IgD-negative memory B cell (primary cell): ENCODE measurements at regions not wholly inside any gene's neighbourhood (a gene's known extent, or its start where the extent isn't known, plus 50 kb on each side); places are given as distances from the start of the nearest gene placed in this dataset.
A peak's percentile ranks its signal among the peaks of the same experiment; 100 is the strongest.
"Not testable (repeated sequence)": the region's sequence is repeated elsewhere in the genome, so short reads cannot be mapped to it uniquely, and the experiment has no call there.

ENCODE experiments used
- H3K27ac Mint-ChIP-seq, 3 donors: one replicate each; pipeline ENCODE4 v1.8.0; 2020 to 2022; ENCODE audit warnings: mild to moderate bottlenecking in 3 of 3, mixed read lengths in 3 of 3, moderate library complexity in 1 of 3
- H3K27me3 Mint-ChIP-seq: one replicate; pipeline ENCODE4 v1.8.0; 2021; ENCODE audit warnings: mixed read lengths
- H3K36me3 Mint-ChIP-seq: one replicate; pipeline ENCODE4 v1.8.0; 2020; ENCODE audit warnings: mild to moderate bottlenecking, mixed read lengths
- H3K4me1 Mint-ChIP-seq, 3 donors: one replicate each; pipeline ENCODE4 v1.8.0; 2020 to 2022; ENCODE audit warnings: mixed read lengths in 3 of 3, mild to moderate bottlenecking in 1 of 3
- H3K4me3 Mint-ChIP-seq, 4 donors: one replicate each; pipeline ENCODE4 v1.8.0; 2020 to 2022; ENCODE audit warnings: mild to moderate bottlenecking in 4 of 4, mixed read lengths in 4 of 4, moderate library complexity in 3 of 4
- H3K9me3 Mint-ChIP-seq, 3 donors: one replicate each; pipeline ENCODE4 v1.8.0; 2020 to 2021; ENCODE audit warnings: mixed read lengths in 3 of 3, mild to moderate bottlenecking in 1 of 3

GRCh38 chr5:86523718-86524117 lies 94.0 kb upstream of the COX7C start:
- Mint-ChIP-seq H3K4me1 (no peaks in the 10 kb centered on the region), H3K9me3 (peaks cover 0 to 3% (median 2%) of the 10 kb centered on the region in 3 donors), H3K27ac (no peak overlapping the region), H3K36me3 (no peaks in the 10 kb centered on the region), H3K27me3 (no peaks in the 10 kb centered on the region), H3K4me3 (no peak overlapping the region)

- no peak overlapping the region for H3K4me3 Mint-ChIP-seq
- H3K36me3 Mint-ChIP-seq = no peaks in the 10 kb centered on the region
- H3K4me1 Mint-ChIP-seq = no peaks in the 10 kb centered on the region
- no peak overlapping the region for H3K27ac Mint-ChIP-seq
- H3K9me3 Mint-ChIP-seq = peaks cover 0 to 3% (median 2%) of the 10 kb centered on the region in 3 donors
- H3K27me3 Mint-ChIP-seq = no peaks in the 10 kb centered on the region
These were observed 92.1 kb upstream of the COX7C start for GRCh38 chr5:86525622-86526021.

DNA sequence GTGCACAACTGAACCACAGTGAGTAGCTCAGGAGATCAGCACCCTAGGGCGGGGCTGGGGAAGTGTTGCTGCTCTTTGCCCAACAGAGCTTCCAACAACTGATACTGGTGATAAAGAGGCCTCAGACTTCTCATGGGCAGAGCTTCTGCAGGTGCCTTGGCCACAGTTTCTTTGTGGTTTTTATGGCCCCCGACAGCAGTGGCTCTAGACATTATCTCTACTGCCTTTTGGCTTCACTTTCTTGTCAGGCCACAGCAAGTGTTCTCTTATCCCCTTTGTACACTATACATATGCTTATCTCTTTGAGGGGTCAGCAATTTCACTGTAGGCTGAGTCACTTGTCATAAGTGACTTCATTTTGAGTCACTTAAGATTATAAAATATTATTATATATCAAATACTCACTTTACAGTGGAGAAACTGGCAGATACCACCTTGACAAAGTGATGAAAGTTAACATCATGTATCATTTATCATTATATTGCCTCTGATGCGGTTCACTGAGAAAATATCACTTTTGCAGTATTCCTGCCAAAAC lies 90.9 kb upstream of the COX7C start:
- Mint-ChIP-seq H3K27me3 (no peaks in the 10 kb centered on the region), H3K36me3 (no peaks in the 10 kb centered on the region), H3K4me1 (no peaks in the 10 kb centered on the region), H3K27ac (no peak overlapping the region), H3K9me3 (peaks cover 0 to 3% (median 2%) of the 10 kb centered on the region in 3 donors), H3K4me3 (no peak overlapping the region)

- no peaks in the 10 kb centered on the region for H3K36me3 Mint-ChIP-seq
- H3K27ac Mint-ChIP-seq = peak overlapping the region in 1 of 3 donors; percentile 36
- no peaks in the 10 kb centered on the region for H3K27me3 Mint-ChIP-seq
- H3K9me3 Mint-ChIP-seq = no peaks in the 10 kb centered on the region
- no peaks in the 10 kb centered on the region for H3K4me1 Mint-ChIP-seq
- no peak overlapping the region for H3K4me3 Mint-ChIP-seq
These were observed 85.3 kb upstream of the COX7C start for GRCh38 chr5:86532429-86532828.

- H3K27me3 Mint-ChIP-seq = no peaks in the 10 kb centered on the region
- no peaks in the 10 kb centered on the region for H3K4me1 Mint-ChIP-seq
- H3K27ac Mint-ChIP-seq = no peak overlapping the region
- H3K9me3 Mint-ChIP-seq = no peaks in the 10 kb centered on the region
- H3K36me3 Mint-ChIP-seq = no peaks in the 10 kb centered on the region
- no peak overlapping the region for H3K4me3 Mint-ChIP-seq
These were observed 81.3 kb upstream of the COX7C start for GRCh38 chr5:86536396-86536795.

DNA sequence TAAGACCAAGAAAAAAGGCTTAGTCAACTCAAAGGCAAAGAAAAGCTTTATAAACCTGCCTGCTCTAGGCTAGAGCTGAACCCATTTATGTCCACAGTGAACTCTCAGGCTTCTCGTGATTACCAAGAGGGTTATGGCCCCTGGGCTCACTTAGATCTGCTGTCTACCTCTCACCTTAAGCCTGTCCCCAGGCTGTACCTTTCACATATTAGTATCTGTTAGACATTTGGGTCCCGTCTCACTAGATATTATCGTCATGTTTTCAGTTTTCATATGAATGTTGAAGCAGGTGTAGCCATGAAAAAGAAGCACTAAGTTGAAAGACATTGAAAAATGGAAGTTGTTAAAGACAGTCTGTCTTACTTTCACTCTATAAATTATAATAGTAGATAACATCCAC lies 75.2 kb upstream of the COX7C start:
- Mint-ChIP-seq H3K4me1 (no peaks in the 10 kb centered on the region), H3K27ac (no peak overlapping the region), H3K4me3 (no peak overlapping the region), H3K36me3 (no peaks in the 10 kb centered on the region), H3K9me3 (peaks cover 0 to 3% (median 0%) of the 10 kb centered on the region in 3 donors), H3K27me3 (no peaks in the 10 kb centered on the region)

- H3K4me3 Mint-ChIP-seq = no peak overlapping the region
- H3K27ac Mint-ChIP-seq = no peak overlapping the region
- H3K4me1 Mint-ChIP-seq = no peaks in the 10 kb centered on the region
- H3K9me3 Mint-ChIP-seq = peaks cover 0 to 3% (median 0%) of the 10 kb centered on the region in 3 donors
- H3K36me3 Mint-ChIP-seq = no peaks in the 10 kb centered on the region
- H3K27me3 Mint-ChIP-seq = no peaks in the 10 kb centered on the region
These were observed 71.7 kb upstream of the COX7C start for GRCh38 chr5:86546044-86546443.

DNA sequence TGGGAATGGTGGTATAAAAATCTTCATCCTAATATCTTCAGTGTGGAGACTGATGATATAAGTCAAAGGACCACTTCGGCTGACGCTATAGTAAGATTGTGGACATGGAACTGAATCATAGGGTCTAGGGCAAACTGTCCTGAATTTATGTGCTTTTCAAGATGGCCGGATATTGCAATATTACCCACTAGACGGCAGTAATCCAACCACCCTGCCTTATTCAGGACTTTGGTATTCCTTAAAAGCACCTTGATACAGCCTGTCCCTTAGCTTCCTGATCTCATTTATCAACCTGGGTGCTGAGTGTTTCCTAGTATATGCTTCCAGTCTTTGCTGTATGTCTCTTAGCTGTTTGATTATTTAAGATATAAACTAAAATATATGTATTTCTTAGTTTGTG lies 71.2 kb upstream of the COX7C start:
- Mint-ChIP-seq H3K9me3 (peaks cover 0 to 3% (median 0%) of the 10 kb centered on the region in 3 donors), H3K27ac (no peak overlapping the region), H3K27me3 (no peaks in the 10 kb centered on the region), H3K4me3 (no peak overlapping the region), H3K4me1 (no peaks in the 10 kb centered on the region), H3K36me3 (no peaks in the 10 kb centered on the region)

GRCh38 chr5:86554638-86555037 lies 63.1 kb upstream of the COX7C start:
- H3K27ac Mint-ChIP-seq = no peak overlapping the region
- no peaks in the 10 kb centered on the region for H3K36me3 Mint-ChIP-seq
- H3K4me1 Mint-ChIP-seq = no peaks in the 10 kb centered on the region
- no peaks in the 10 kb centered on the region for H3K27me3 Mint-ChIP-seq
- H3K4me3 Mint-ChIP-seq = no peak overlapping the region
- H3K9me3 Mint-ChIP-seq = peaks cover 1 to 5% (median 5%) of the 10 kb centered on the region in 3 donors

- H3K4me1 Mint-ChIP-seq = no peaks in the 10 kb centered on the region
- peaks cover 1% of the 10 kb centered on the region for H3K27me3 Mint-ChIP-seq
- no peak overlapping the region for H3K4me3 Mint-ChIP-seq
- no peaks in the 10 kb centered on the region for H3K36me3 Mint-ChIP-seq
- H3K27ac Mint-ChIP-seq = no peak overlapping the region
- H3K9me3 Mint-ChIP-seq = peaks cover 1 to 5% (median 5%) of the 10 kb centered on the region in 3 donors
These were observed 59.8 kb upstream of the COX7C start for GRCh38 chr5:86557920-86558319.

- no peaks in the 10 kb centered on the region for H3K27me3 Mint-ChIP-seq
- H3K36me3 Mint-ChIP-seq = peaks cover 2% of the 10 kb centered on the region
- H3K4me1 Mint-ChIP-seq = no peaks in the 10 kb centered on the region
- peak overlapping the region in 1 of 3 donors; percentile 36 for H3K27ac Mint-ChIP-seq
- no peak overlapping the region for H3K4me3 Mint-ChIP-seq
- H3K9me3 Mint-ChIP-seq = peaks cover 0 to 2% (median 0%) of the 10 kb centered on the region in 3 donors
These were observed 52.4 kb upstream of the COX7C start for GRCh38 chr5:86565197-86565789.

- not testable (repeated sequence) for H3K36me3 Mint-ChIP-seq, H3K27me3 Mint-ChIP-seq, H3K4me1 Mint-ChIP-seq, H3K9me3 Mint-ChIP-seq, H3K27ac Mint-ChIP-seq, H3K4me3 Mint-ChIP-seq
These were observed 51.7 kb upstream of the COX7C start for GRCh38 chr5:86566030-86566429.
